HepG2 (cell line): ENCODE measurements at regions not wholly inside any gene's neighbourhood (a gene's known extent, or its start where the extent isn't known, plus 50 kb on each side); places are given as distances from the start of the nearest gene placed in this dataset.

ENCODE experiments used
- ATAC-seq: fragments of 200-7000 bp; cut with Tn5 transposase; 3 replicates; pipeline ENCODE4 v1.9.1; 2020; ENCODE audit warnings: mild to moderate bottlenecking, moderate library complexity
- BruUV-seq: library from RNA; stranded (reverse); fragments of 400-500 nt; replicated peaks from 2 replicates; lab custom pipeline; 2021; lab: Mats Ljungman, UMichigan
- CTCF ChIA-PET: fragments of 300-600 bp; formaldehyde crosslinking; extraction: SDS; loops from one replicate; lab custom pipeline; 2021; ENCODE audit warnings: low total read pairs, inconsistent platforms, low intra/inter-chr PET ratio; lab: Yijun Ruan, JAX
- POLR2A ChIA-PET: fragments of 350-600 bp; sonication (Branson Sonifier 250); formaldehyde crosslinking; loops from one replicate; lab custom pipeline; 2020; ENCODE audit warnings: antibody characterized with exemption, inconsistent platforms; lab: Yijun Ruan, JAX
- DNase-seq: peaks from one replicate; pipeline ENCODE4 v3.0.0-alpha.2; 2015; ENCODE audit warnings: low spot score
- FAIRE-seq: peaks from 3 replicates; lab custom pipeline; 2011; peaks lifted over from hg19 to GRCh38; lab: Jason Lieb, UNC
- H2AFZ ChIP-seq: one replicate; pipeline ENCODE4 v1.6.1; 2011; ENCODE audit warnings: low read length, inconsistent platforms
- H3K27ac ChIP-seq: fragments of 300-600 bp; 3 replicates; pipeline ENCODE4 v1.8.0; 2011; ENCODE audit warnings: mixed run types, mild to moderate bottlenecking, mixed read lengths, low read length, inconsistent platforms; ENCODE audit not compliant: insufficient read depth; ENCODE audit errors: extremely low read length
- H3K27me3 ChIP-seq, 2 experiments: fragments of 200-600 bp in 1 of 2; 2 replicates in 1 of 2; 3 replicates in 1 of 2; pipeline versions ENCODE4 v1.6.0 to v1.8.0; 2011; ENCODE audit warnings: low read length in 2 of 2, mild to moderate bottlenecking in 2 of 2, moderate library complexity in 2 of 2, inconsistent platforms in 1 of 2; ENCODE audit not compliant: insufficient read depth in 2 of 2, control insufficient read depth in 1 of 2
- H3K36me3 ChIP-seq, 2 experiments: fragments of 200-600 bp in 1 of 2; replicated peaks in 1 of 2; 2 replicates in 1 of 2; 3 replicates in 1 of 2; pipeline versions ENCODE4 v1.5.1 to v1.8.0; 2011; ENCODE audit warnings: low read length in 2 of 2, inconsistent platforms in 1 of 2; ENCODE audit not compliant: insufficient read depth in 2 of 2, control insufficient read depth in 1 of 2
- H3K4me1 ChIP-seq: 2 replicates; pipeline ENCODE4 v1.5.1; 2012; ENCODE audit warnings: low read length, inconsistent platforms; ENCODE audit not compliant: insufficient read depth
- H3K4me2 ChIP-seq: 2 replicates; pipeline ENCODE4 v1.6.0; 2011; ENCODE audit warnings: low read depth, low read length, inconsistent platforms
- H3K4me3 ChIP-seq, 3 experiments: fragments of 200-600 bp in 1 of 3; sonication (generic), shearing (Covaris generic) in 1 of 3; replicated peaks in 1 of 3; 2 replicates each; pipeline ENCODE4 v1.5.1; 2011 to 2016; ENCODE audit warnings: low read length in 3 of 3, inconsistent platforms in 2 of 3, low read depth in 2 of 3, mild to moderate bottlenecking in 2 of 3, control low read depth in 1 of 3, mixed read lengths in 1 of 3; ENCODE audit not compliant: insufficient read depth in 1 of 3
- H3K79me2 ChIP-seq: one replicate; pipeline ENCODE4 v1.6.1; 2011; ENCODE audit warnings: low read length, inconsistent platforms; ENCODE audit not compliant: insufficient read depth
- H3K9ac ChIP-seq: 2 replicates; pipeline ENCODE4 v1.6.0; 2011; ENCODE audit warnings: mild to moderate bottlenecking, low read depth, low read length, inconsistent platforms; ENCODE audit not compliant: insufficient read depth
- H3K9me3 ChIP-seq: 2 replicates; pipeline ENCODE4 v1.5.1; 2012; ENCODE audit warnings: mild to moderate bottlenecking, low read length
- H4K20me1 ChIP-seq: 2 replicates; pipeline ENCODE4 v1.6.0; 2011; ENCODE audit warnings: inconsistent platforms, mild to moderate bottlenecking, low read length, moderate library complexity; ENCODE audit not compliant: insufficient read depth
- ARNT ChIP-seq: fragments of 450-650 bp; IDR thresholded peaks from 2 replicates; pipeline ENCODE4 v1.6.1; 2017
- JUN ChIP-seq: sonication (generic); formaldehyde crosslinking; IDR thresholded peaks from 2 replicates; pipeline ENCODE4 v1.4.0; 2020; ENCODE audit warnings: mild to moderate bottlenecking, missing genetic modification reagents
- MAFF ChIP-seq: IDR thresholded peaks from 2 replicates; pipeline ENCODE4 v1.6.1; 2011; ENCODE audit warnings: low read depth, low read length, improper control_type of control experiment
- MAFK ChIP-seq, 2 experiments: IDR thresholded peaks in 1 of 2; conservative IDR thresholded peaks in 1 of 2; 2 replicates each; pipeline ENCODE4 v1.6.1; 2011; ENCODE audit warnings: improper control_type of control experiment in 2 of 2, low read length in 2 of 2
- MYPOP ChIP-seq: sonication (generic); formaldehyde crosslinking; IDR thresholded peaks from 2 replicates; pipeline ENCODE4 v1.8.1; 2023; ENCODE audit warnings: mild to moderate bottlenecking, moderate library complexity, missing genetic modification reagents
- SETDB1 ChIP-seq: sonication (generic); formaldehyde crosslinking; IDR thresholded peaks from 2 replicates; pipeline ENCODE4 v1.5.1; 2020; ENCODE audit warnings: missing genetic modification reagents, mild to moderate bottlenecking, borderline replicate concordance
- SMARCE1 ChIP-seq: fragments of 450-650 bp; IDR thresholded peaks from 2 replicates; pipeline ENCODE4 v1.6.1; 2017; ENCODE audit warnings: borderline replicate concordance
- ZNF280B ChIP-seq: sonication (generic); formaldehyde crosslinking; IDR thresholded peaks from 2 replicates; pipeline ENCODE4 v1.5.0; 2020; ENCODE audit warnings: missing genetic modification reagents, mild to moderate bottlenecking, borderline replicate concordance
- WGBS: methylation state at CpG from one replicate; pipeline ENCODE4 v1.1.6; 2017; ENCODE audit warnings: low lambda C conversion rate; 5-methylcytosine and 5-hydroxymethylcytosine counted together
- in situ Hi-C: cut with HindIII; loops from 2 replicates; pipeline ENCODE4 v1.10.0; 2017; ENCODE audit warnings: low pct_unique_long_range_greater_than_20kb; ENCODE audit not compliant: extremely low pct_ligation_motif_present
- intact Hi-C: fragments of 100-400 bp; cut with micrococcal nuclease; formaldehyde crosslinking; loops from one replicate; pipeline ENCODE4 v1.10.0; 2022; ENCODE audit not compliant: unreplicated experiment
- TF ChIP-seq, protein P1 (sequence below): IDR thresholded peaks from 2 replicates; pipeline ENCODE4 v1.6.1; 2016; ENCODE audit warnings: missing biosample characterization, missing genetic modification reagents, low read depth

GRCh38 chr3:80142714-80143113 is 374.9 kb upstream of the ROBO1 start (continued):
- no peak for TF ChIP-seq ZNF280B (CRISPR knock-in tag)

- CTCF ChIA-PET, result no interaction called here
- BruUV-seq, result no TSS peak
- Histone ChIP-seq H3K79me2 (no peaks in the 10 kb centered on the region), H4K20me1 (no peaks in the 10 kb centered on the region), H3K27me3 (no peaks in the 10 kb centered on the region)
- no peak for ATAC-seq
- 0% methylated on average over 2 of the region's 2 CpGs for WGBS
- TF ChIP-seq MAFF (peak; percentile 71), MAFK (conservative IDR thresholded peaks at IDR 0.05 in 1 of 2, IDR thresholded peaks at IDR 0.05 in 1 of 2; ENCODE audit: low read length in 2 of 2) (peak; percentile 51 to 82; a peak in 3 of 4 replicates), ARNT (no peak)
- TF ChIP-seq, all 625 proteins: peak for 2
- Histone ChIP-seq H3K27ac (no peak overlapping the region), H3K36me3 (no peaks in the 10 kb centered on the region), H3K4me3 (no peak overlapping the region), H3K4me1 (no peaks in the 10 kb centered on the region), H3K4me2 (no peak overlapping the region), H3K9ac (no peak overlapping the region), H2AFZ (no peak overlapping the region), H3K9me3 (no peaks in the 10 kb centered on the region)
- no peak for FAIRE-seq
- intact Hi-C loops, result no loop called here
- no peak for DNase-seq
- POLR2A ChIA-PET, result no interaction called here
- in situ Hi-C loops, result no loop called here
Observed at GRCh38 chr3:80141557-80141956, 373.8 kb upstream of the ROBO1 start.

DNA sequence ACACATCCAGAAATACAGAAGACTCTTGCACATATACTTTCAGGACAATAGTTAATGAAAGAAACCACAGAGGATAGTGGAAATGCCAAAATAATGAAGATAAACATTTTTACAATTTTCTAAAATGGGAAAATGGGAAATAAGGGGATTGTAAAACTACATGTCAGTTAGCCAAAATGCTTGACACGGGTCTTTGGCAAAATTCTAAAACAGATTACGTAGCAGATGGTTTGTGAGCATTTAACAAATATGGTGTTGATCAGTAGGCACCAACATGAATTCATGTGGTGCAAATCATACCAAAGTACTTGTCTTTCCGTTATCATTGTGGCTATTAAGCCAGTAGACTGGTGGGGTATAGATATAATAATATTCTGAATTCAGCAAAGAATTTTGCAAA is 348.5 kb upstream of the ROBO1 start:
- H3K27me3 ChIP-seq, result no peaks in the 10 kb centered on the region
- DNase-seq, result no peak
- H3K9ac ChIP-seq, result no peak overlapping the region
- TF ChIP-seq SMARCE1 (no peak), SETDB1 (CRISPR knock-in tag) (no peak), MYPOP (CRISPR knock-in tag) (no peak), JUN (CRISPR knock-in tag) (no peak)
- TF ChIP-seq, protein P1, sequence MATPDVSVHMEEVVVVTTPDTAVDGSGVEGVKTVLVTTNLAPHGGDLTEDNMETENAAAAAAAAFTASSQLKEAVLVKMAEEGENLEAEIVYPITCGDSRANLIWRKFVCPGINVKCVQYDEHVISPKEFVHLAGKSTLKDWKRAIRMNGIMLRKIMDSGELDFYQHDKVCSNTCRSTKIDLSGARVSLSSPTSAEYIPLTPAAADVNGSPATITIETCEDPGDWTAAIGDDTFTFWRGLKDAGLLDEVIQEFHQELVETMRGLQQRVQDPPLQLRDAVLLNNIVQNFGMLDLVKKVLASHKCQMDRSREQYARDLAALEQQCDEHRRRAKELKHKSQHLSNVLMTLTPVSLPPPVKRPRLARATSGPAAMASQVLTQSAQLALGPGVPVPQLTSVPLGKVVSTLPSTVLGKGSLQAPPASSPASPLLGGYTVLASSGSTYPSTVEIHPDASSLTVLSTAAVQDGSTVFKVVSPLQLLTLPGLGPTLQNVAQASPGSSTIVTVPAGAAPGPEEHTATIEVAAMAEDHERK (CRISPR knock-in tag), result no peak
- TF ChIP-seq, all 625 proteins: peak for 0
- in situ Hi-C loops, result no loop called here
- Histone ChIP-seq H3K79me2 (no peaks in the 10 kb centered on the region), H2AFZ (no peak overlapping the region), H3K36me3 (no peaks in the 10 kb centered on the region), H3K4me3 (no peak overlapping the region), H4K20me1 (no peaks in the 10 kb centered on the region), H3K4me1 (no peaks in the 10 kb centered on the region), H3K27ac (no peak overlapping the region), H3K9me3 (no peaks in the 10 kb centered on the region), H3K4me2 (no peak overlapping the region)
- BruUV-seq, result no TSS peak
- 1% methylated on average over 3 of the region's 3 CpGs for WGBS
- intact Hi-C loops, result no loop called here
- no peak for ATAC-seq
- FAIRE-seq, result no peak
- ChIA-PET POLR2A (no interaction called here), CTCF (no interaction called here)
